Uterus (tissue), 2 donors: ENCODE measurements at regions not wholly inside any gene's neighbourhood (a gene's known extent, or its start where the extent isn't known, plus 50 kb on each side); places are given as distances from the start of the nearest gene placed in this dataset.

Experiments
- CTCF ChIP-seq, 4 experiments: fragments of 200-600 bp in 2 of 4; fragments of 450-650 bp in 2 of 4; sonication (generic) in 2 of 4; IDR thresholded peaks; one replicate each; pipeline ENCODE4 v1.5.1; 2016 to 2019; ENCODE audit warnings: antibody characterized with exemption in 4 of 4, mild to moderate bottlenecking in 2 of 4, moderate library complexity in 1 of 4
- POLR2A ChIP-seq, 2 donors: fragments of 450-650 bp; IDR thresholded peaks; one replicate each; pipeline ENCODE4 v1.6.1; 2016; ENCODE audit warnings: antibody characterized with exemption in 2 of 2, mild to moderate bottlenecking in 1 of 2, moderate library complexity in 1 of 2

GRCh38 chr9:11323457-11323856, 710.7 kb upstream of the PTPRD start:
- no peak for TF ChIP-seq CTCF (IDR thresholded peaks at IDR 0.05)
- TF ChIP-seq POLR2A (IDR thresholded peaks at IDR 0.05), result no peak
